HepG2 (cell line): ENCODE measurements at regions not wholly inside any gene's neighbourhood (a gene's known extent, or its start where the extent isn't known, plus 50 kb on each side); places are given as distances from the start of the nearest gene placed in this dataset.

Source experiments
- ATAC-seq: fragments of 200-7000 bp; cut with Tn5 transposase; 3 replicates; pipeline ENCODE4 v1.9.1; 2020; ENCODE audit warnings: mild to moderate bottlenecking, moderate library complexity
- BruUV-seq: library from RNA; stranded (reverse); fragments of 400-500 nt; replicated peaks from 2 replicates; lab custom pipeline; 2021; lab: Mats Ljungman, UMichigan
- CTCF ChIA-PET: fragments of 300-600 bp; formaldehyde crosslinking; extraction: SDS; loops from one replicate; lab custom pipeline; 2021; ENCODE audit warnings: low total read pairs, inconsistent platforms, low intra/inter-chr PET ratio; lab: Yijun Ruan, JAX
- POLR2A ChIA-PET: fragments of 350-600 bp; sonication (Branson Sonifier 250); formaldehyde crosslinking; loops from one replicate; lab custom pipeline; 2020; ENCODE audit warnings: antibody characterized with exemption, inconsistent platforms; lab: Yijun Ruan, JAX
- DNase-seq: peaks from one replicate; pipeline ENCODE4 v3.0.0-alpha.2; 2015; ENCODE audit warnings: low spot score
- FAIRE-seq: peaks from 3 replicates; lab custom pipeline; 2011; peaks lifted over from hg19 to GRCh38; lab: Jason Lieb, UNC
- H2AFZ ChIP-seq: one replicate; pipeline ENCODE4 v1.6.1; 2011; ENCODE audit warnings: low read length, inconsistent platforms
- H3K27ac ChIP-seq: fragments of 300-600 bp; 3 replicates; pipeline ENCODE4 v1.8.0; 2011; ENCODE audit warnings: mixed run types, mild to moderate bottlenecking, mixed read lengths, low read length, inconsistent platforms; ENCODE audit not compliant: insufficient read depth; ENCODE audit errors: extremely low read length
- H3K27me3 ChIP-seq, 2 experiments: fragments of 200-600 bp in 1 of 2; 2 replicates in 1 of 2; 3 replicates in 1 of 2; pipeline versions ENCODE4 v1.6.0 to v1.8.0; 2011; ENCODE audit warnings: low read length in 2 of 2, mild to moderate bottlenecking in 2 of 2, moderate library complexity in 2 of 2, inconsistent platforms in 1 of 2; ENCODE audit not compliant: insufficient read depth in 2 of 2, control insufficient read depth in 1 of 2
- H3K36me3 ChIP-seq, 2 experiments: fragments of 200-600 bp in 1 of 2; replicated peaks in 1 of 2; 2 replicates in 1 of 2; 3 replicates in 1 of 2; pipeline versions ENCODE4 v1.5.1 to v1.8.0; 2011; ENCODE audit warnings: low read length in 2 of 2, inconsistent platforms in 1 of 2; ENCODE audit not compliant: insufficient read depth in 2 of 2, control insufficient read depth in 1 of 2
- H3K4me1 ChIP-seq: 2 replicates; pipeline ENCODE4 v1.5.1; 2012; ENCODE audit warnings: low read length, inconsistent platforms; ENCODE audit not compliant: insufficient read depth
- H3K4me2 ChIP-seq: 2 replicates; pipeline ENCODE4 v1.6.0; 2011; ENCODE audit warnings: low read depth, low read length, inconsistent platforms
- H3K4me3 ChIP-seq, 3 experiments: fragments of 200-600 bp in 1 of 3; sonication (generic), shearing (Covaris generic) in 1 of 3; replicated peaks in 1 of 3; 2 replicates each; pipeline ENCODE4 v1.5.1; 2011 to 2016; ENCODE audit warnings: low read length in 3 of 3, inconsistent platforms in 2 of 3, low read depth in 2 of 3, mild to moderate bottlenecking in 2 of 3, control low read depth in 1 of 3, mixed read lengths in 1 of 3; ENCODE audit not compliant: insufficient read depth in 1 of 3
- H3K79me2 ChIP-seq: one replicate; pipeline ENCODE4 v1.6.1; 2011; ENCODE audit warnings: low read length, inconsistent platforms; ENCODE audit not compliant: insufficient read depth
- H3K9ac ChIP-seq: 2 replicates; pipeline ENCODE4 v1.6.0; 2011; ENCODE audit warnings: mild to moderate bottlenecking, low read depth, low read length, inconsistent platforms; ENCODE audit not compliant: insufficient read depth
- H3K9me3 ChIP-seq: 2 replicates; pipeline ENCODE4 v1.5.1; 2012; ENCODE audit warnings: mild to moderate bottlenecking, low read length
- H4K20me1 ChIP-seq: 2 replicates; pipeline ENCODE4 v1.6.0; 2011; ENCODE audit warnings: inconsistent platforms, mild to moderate bottlenecking, low read length, moderate library complexity; ENCODE audit not compliant: insufficient read depth
- CREM ChIP-seq, 2 experiments: sonication (generic) in 1 of 2; formaldehyde crosslinking in 1 of 2; IDR thresholded peaks; 2 replicates each; pipeline versions ENCODE4 v1.4.0 to v1.6.1; 2016 to 2020; ENCODE audit warnings: antibody characterized with exemption in 1 of 2, mild to moderate bottlenecking in 1 of 2, missing genetic modification reagents in 1 of 2
- ELF4 ChIP-seq: sonication (generic); formaldehyde crosslinking; IDR thresholded peaks from 2 replicates; pipeline ENCODE4 v1.5.0; 2020; ENCODE audit warnings: missing genetic modification reagents, mild to moderate bottlenecking, moderate library complexity, borderline replicate concordance
- GTF2F1 ChIP-seq: fragments of 150-350 bp; IDR thresholded peaks from 2 replicates; pipeline ENCODE4 v1.6.1; 2014; ENCODE audit warnings: low read length
- GZF1 ChIP-seq: sonication (generic); formaldehyde crosslinking; IDR thresholded peaks from 2 replicates; pipeline ENCODE4 v1.5.1; 2020; ENCODE audit warnings: mild to moderate bottlenecking, missing genetic modification reagents
- MAFK ChIP-seq, 2 experiments: IDR thresholded peaks in 1 of 2; conservative IDR thresholded peaks in 1 of 2; 2 replicates each; pipeline ENCODE4 v1.6.1; 2011; ENCODE audit warnings: improper control_type of control experiment in 2 of 2, low read length in 2 of 2
- MIER2 ChIP-seq: IDR thresholded peaks from 2 replicates; pipeline ENCODE4 v1.6.1; 2016; ENCODE audit warnings: missing biosample characterization, missing genetic modification reagents
- MXD3 ChIP-seq: IDR thresholded peaks from 2 replicates; pipeline ENCODE4 v1.6.1; 2016; ENCODE audit warnings: mild to moderate bottlenecking, missing biosample characterization, missing genetic modification reagents
- PAXIP1 ChIP-seq: sonication (generic); formaldehyde crosslinking; conservative IDR thresholded peaks from 2 replicates; pipeline ENCODE4 v1.4.0; 2020; ENCODE audit warnings: mild to moderate bottlenecking, missing genetic modification reagents, moderate library complexity
- POLR2AphosphoS5 ChIP-seq: IDR thresholded peaks from 2 replicates; pipeline ENCODE4 v1.6.1; 2012; ENCODE audit warnings: low read depth, low read length
- SIN3A ChIP-seq: IDR thresholded peaks from 2 replicates; pipeline ENCODE4 v1.6.1; 2011; ENCODE audit warnings: low read depth, mild to moderate bottlenecking, control low read depth, low read length, borderline replicate concordance
- THAP9 ChIP-seq: sonication (generic); formaldehyde crosslinking; IDR thresholded peaks from 2 replicates; pipeline ENCODE4; 2020; ENCODE audit warnings: missing genetic modification reagents, mild to moderate bottlenecking, borderline replicate concordance
- ZFYVE20 ChIP-seq: sonication (generic); formaldehyde crosslinking; IDR thresholded peaks from 2 replicates; pipeline ENCODE4 v1.8.0; 2023; ENCODE audit warnings: low read depth, mild to moderate bottlenecking, moderate library complexity, missing genetic modification reagents, borderline replicate concordance
- ZNF124 ChIP-seq: sonication (generic); formaldehyde crosslinking; IDR thresholded peaks from 2 replicates; pipeline ENCODE4 v1.4.0; 2020; ENCODE audit warnings: missing genetic modification reagents
- ZNF138 ChIP-seq: sonication (generic); formaldehyde crosslinking; IDR thresholded peaks from 2 replicates; pipeline ENCODE4 v1.5.0; 2020; ENCODE audit warnings: mild to moderate bottlenecking, low read depth, missing genetic modification reagents
- ZNF382 ChIP-seq: sonication (generic); formaldehyde crosslinking; IDR thresholded peaks from 2 replicates; pipeline ENCODE4 v1.5.0; 2020; ENCODE audit warnings: missing genetic modification reagents, mild to moderate bottlenecking, borderline replicate concordance
- ZNF383 ChIP-seq: sonication (generic); formaldehyde crosslinking; IDR thresholded peaks from 2 replicates; pipeline ENCODE4 v1.4.0; 2020; ENCODE audit warnings: missing genetic modification reagents, mild to moderate bottlenecking, borderline replicate concordance
- ZNF547 ChIP-seq: sonication (generic); formaldehyde crosslinking; IDR thresholded peaks from 2 replicates; pipeline ENCODE4 v1.5.1; 2020; ENCODE audit warnings: mild to moderate bottlenecking, missing genetic modification reagents
- ZNF556 ChIP-seq: sonication (generic); formaldehyde crosslinking; IDR thresholded peaks from 2 replicates; pipeline ENCODE4 v1.4.0; 2020; ENCODE audit warnings: mild to moderate bottlenecking, missing genetic modification reagents, borderline replicate concordance
- WGBS: methylation state at CpG from one replicate; pipeline ENCODE4 v1.1.6; 2017; ENCODE audit warnings: low lambda C conversion rate; 5-methylcytosine and 5-hydroxymethylcytosine counted together
- in situ Hi-C: cut with HindIII; loops from 2 replicates; pipeline ENCODE4 v1.10.0; 2017; ENCODE audit warnings: low pct_unique_long_range_greater_than_20kb; ENCODE audit not compliant: extremely low pct_ligation_motif_present
- intact Hi-C: fragments of 100-400 bp; cut with micrococcal nuclease; formaldehyde crosslinking; loops from one replicate; pipeline ENCODE4 v1.10.0; 2022; ENCODE audit not compliant: unreplicated experiment

- Histone ChIP-seq H3K4me3 (no peak overlapping the region), H3K27me3 (peaks cover 0 to 39% of the 10 kb centered on the region in 2 experiments; a peak in 3 of 5 replicates), H3K4me1 (no peaks in the 10 kb centered on the region), H3K79me2 (no peaks in the 10 kb centered on the region), H3K27ac (no peak overlapping the region), H3K36me3 (no peaks in the 10 kb centered on the region)
- BruUV-seq, result no TSS peak
- WGBS, result 31% methylated on average over 3 of the region's 3 CpGs
- POLR2A ChIA-PET, result no interaction called here
- TF ChIP-seq ZNF138 (CRISPR knock-in tag) (no peak), GTF2F1 (no peak), ZNF547 (no peak), ELF4 (no peak), THAP9 (CRISPR knock-in tag) (no peak), MIER2 (CRISPR knock-in tag) (no peak), SIN3A (no peak), ZNF382 (no peak), ZFYVE20 (CRISPR knock-in tag) (no peak), MAFK (conservative IDR thresholded peaks at IDR 0.05 in 1 of 2, IDR thresholded peaks at IDR 0.05 in 1 of 2; ENCODE audit: low read length in 2 of 2) (no peak), ZNF556 (CRISPR knock-in tag) (no peak), ZNF383 (CRISPR knock-in tag) (no peak), GZF1 (no peak), PAXIP1 (CRISPR knock-in tag) (no peak), ZNF124 (CRISPR knock-in tag) (no peak), CREM (IDR thresholded peaks at IDR 0.05) (no peak), CREM (CRISPR knock-in tag; IDR thresholded peaks at IDR 0.05) (no peak), MXD3 (CRISPR knock-in tag) (no peak), POLR2AphosphoS5 (no peak)
- TF ChIP-seq, all 625 proteins: peak for 0
- Histone ChIP-seq H3K4me2 (no peak overlapping the region), H4K20me1 (no peaks in the 10 kb centered on the region), H3K9ac (no peak overlapping the region), H2AFZ (no peak overlapping the region), H3K9me3 (no peaks in the 10 kb centered on the region)
- CTCF ChIA-PET, result no interaction called here
- FAIRE-seq (no peak), ATAC-seq (no peak), DNase-seq (no peak)
- intact Hi-C loops, result no loop called here
- in situ Hi-C loops, result no loop called here
Measured at GRCh38 chr3:194208709-194209108, 72.8 kb downstream of the HES1 start.
